ENCODE measurements at regions not wholly inside any gene's neighbourhood (a gene's known extent, or its start where the extent isn't known, plus 50 kb on each side); places are given as distances from the start of the nearest gene placed in this dataset.

DNA sequence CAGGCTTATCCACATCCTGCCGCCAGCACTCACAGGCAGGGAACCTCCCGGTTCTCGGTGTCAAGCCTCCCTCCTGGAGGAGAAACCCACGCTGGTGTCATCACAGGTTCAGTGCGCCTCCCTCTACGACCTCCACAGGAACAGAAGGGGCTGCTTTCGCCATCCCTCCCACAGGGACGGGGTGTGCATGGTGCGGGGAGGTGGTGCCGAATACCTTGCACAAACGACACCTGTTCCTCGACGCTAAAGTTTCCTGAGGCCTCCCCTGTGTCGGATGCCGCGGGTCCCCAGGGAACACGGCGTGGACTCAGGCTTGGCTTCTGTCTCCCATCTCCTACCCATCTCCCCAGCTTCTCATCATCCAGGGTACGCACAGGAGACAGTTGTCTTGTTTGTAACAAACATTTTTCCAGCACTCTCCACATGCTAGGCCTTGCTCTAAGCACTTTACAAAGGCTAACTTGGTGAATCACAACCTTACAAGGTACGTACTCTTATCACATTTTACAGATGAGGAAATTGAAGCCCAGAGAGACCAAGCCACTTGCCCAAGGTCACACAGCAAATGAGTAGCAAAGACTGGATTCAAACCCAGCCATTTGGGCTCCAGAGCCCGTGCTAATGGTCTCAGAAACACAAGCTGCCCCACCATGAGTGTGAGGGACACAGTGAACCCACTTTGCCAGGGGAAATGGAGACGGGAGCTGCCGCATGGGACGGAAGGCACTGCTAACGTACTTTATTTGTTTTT, 271.6 kb downstream of the C16orf95 start:
- peaks cover 0 to 21% (median 17%) of the 10 kb centered on the region in 12 donors for H3K4me1 ChIP-seq
- peaks cover 0 to 5% (median 0%) of the 10 kb centered on the region in 9 donors for H3K27me3 ChIP-seq
- H3K36me3 ChIP-seq: no peaks in the 10 kb centered on the region
- H3K9me3 ChIP-seq: no peaks in the 10 kb centered on the region
- ATAC-seq: no peak
- H3K27ac ChIP-seq: no peak overlapping the region
- no peak for DNase-seq
- TF ChIP-seq, protein P1, sequence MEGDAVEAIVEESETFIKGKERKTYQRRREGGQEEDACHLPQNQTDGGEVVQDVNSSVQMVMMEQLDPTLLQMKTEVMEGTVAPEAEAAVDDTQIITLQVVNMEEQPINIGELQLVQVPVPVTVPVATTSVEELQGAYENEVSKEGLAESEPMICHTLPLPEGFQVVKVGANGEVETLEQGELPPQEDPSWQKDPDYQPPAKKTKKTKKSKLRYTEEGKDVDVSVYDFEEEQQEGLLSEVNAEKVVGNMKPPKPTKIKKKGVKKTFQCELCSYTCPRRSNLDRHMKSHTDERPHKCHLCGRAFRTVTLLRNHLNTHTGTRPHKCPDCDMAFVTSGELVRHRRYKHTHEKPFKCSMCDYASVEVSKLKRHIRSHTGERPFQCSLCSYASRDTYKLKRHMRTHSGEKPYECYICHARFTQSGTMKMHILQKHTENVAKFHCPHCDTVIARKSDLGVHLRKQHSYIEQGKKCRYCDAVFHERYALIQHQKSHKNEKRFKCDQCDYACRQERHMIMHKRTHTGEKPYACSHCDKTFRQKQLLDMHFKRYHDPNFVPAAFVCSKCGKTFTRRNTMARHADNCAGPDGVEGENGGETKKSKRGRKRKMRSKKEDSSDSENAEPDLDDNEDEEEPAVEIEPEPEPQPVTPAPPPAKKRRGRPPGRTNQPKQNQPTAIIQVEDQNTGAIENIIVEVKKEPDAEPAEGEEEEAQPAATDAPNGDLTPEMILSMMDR (IDR thresholded peaks at IDR 0.05): no peak
- TF ChIP-seq POLR2A (IDR thresholded peaks at IDR 0.05): no peak
- WGBS, 4 donors: 72 to 84% (median 80%) methylated on average over 25 of the region's 25 CpGs
- H3K4me3 ChIP-seq: no peak overlapping the region
- intact Hi-C loops (cut with DNase I): loop anchor here in 1 of 10 donors (10.0 kb wide), 1 partner anchor 181 kb away; no protein-coding TSS in a partner anchor

DNA sequence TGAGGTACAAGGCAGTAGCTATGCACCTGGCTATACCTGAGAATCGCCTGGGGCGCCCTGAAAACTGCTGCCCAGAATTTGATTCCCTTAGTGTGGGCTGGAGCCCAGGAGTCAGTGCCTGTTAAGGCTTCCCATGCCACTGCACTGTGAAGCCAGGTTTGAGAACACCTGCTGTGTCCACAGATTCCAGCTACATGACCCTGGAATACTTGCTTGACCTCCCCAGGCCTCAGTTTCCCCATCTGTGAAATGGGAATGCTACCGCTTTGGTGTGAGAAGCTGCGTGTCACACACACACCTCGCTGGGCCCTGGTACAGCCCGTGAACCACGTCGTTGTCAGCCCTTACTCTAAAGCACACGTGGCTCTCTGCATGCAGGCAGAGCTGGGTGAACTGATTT, 271.0 kb downstream of the C16orf95 start:
- intact Hi-C loops (cut with DNase I): loop anchor here in 1 of 10 donors (10.0 kb wide), 1 partner anchor 181 kb away; no protein-coding TSS in a partner anchor
- Histone ChIP-seq H3K27me3 (peaks cover 0 to 5% (median 0%) of the 10 kb centered on the region in 9 donors), H3K4me3 (no peak overlapping the region), H3K27ac (no peak overlapping the region), H3K36me3 (no peaks in the 10 kb centered on the region), H3K9me3 (no peaks in the 10 kb centered on the region), H3K4me1 (peaks cover 0 to 21% (median 17%) of the 10 kb centered on the region in 12 donors)
- DNase-seq (no peak), ATAC-seq (no peak)
- no peak for TF ChIP-seq POLR2A (IDR thresholded peaks at IDR 0.05)
- TF ChIP-seq, protein P1 (IDR thresholded peaks at IDR 0.05): no peak
- WGBS, 4 donors: 95 to 97% (median 96%) methylated on average over 9 of the region's 9 CpGs

DNA sequence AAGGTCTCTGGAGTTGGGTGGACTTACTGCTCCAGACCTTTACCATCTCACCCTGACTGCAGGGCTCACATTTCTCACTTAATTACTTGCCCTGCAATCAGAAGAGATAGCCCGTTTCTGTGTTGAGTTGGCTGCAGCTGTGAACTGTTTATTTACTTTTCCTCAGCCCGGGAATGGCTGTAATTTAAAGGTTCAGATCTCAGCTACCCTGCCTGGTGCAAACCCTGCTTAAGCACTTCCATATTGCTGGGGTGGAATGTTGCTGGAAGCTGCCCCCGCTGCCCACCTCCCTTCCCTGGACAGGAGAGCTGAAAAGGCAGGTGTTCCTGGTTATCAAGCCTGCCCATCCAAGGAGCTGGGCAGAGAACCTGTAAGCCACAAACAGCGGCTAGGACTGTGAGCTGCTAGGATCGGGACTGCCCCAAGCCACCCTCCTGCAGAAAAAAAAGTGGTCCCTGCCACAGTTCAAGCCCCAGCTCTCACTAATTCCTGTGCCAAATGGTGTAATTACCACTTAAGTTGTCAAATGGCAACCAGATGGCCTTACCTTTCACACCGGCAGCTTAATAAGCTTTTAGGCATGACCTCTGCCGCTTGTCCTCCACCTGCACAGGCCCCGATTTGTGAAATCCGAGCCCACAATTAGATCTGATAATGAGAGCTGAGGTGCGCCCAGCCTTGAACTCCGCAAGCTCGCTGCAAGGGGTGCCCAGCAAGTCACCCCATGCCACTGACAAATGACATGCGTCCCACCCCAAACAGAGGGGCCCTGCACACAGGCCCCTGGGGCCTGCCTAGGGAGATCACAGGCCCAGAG, 269.8 kb downstream of the C16orf95 start:
- intact Hi-C loops (cut with DNase I): loop anchor here in 1 of 10 donors (10.0 kb wide), 1 partner anchor 183 kb away; no protein-coding TSS in a partner anchor
- no peak for DNase-seq
- H3K36me3 ChIP-seq: no peaks in the 10 kb centered on the region
- H3K4me1 ChIP-seq: peaks cover 0 to 18% (median 15%) of the 10 kb centered on the region in 12 donors
- no peak for TF ChIP-seq POLR2A (IDR thresholded peaks at IDR 0.05)
- TF ChIP-seq, protein P1 (IDR thresholded peaks at IDR 0.05): no peak
- 73 to 81% (median 75%) methylated on average over 11 to 13 of the region's 13 CpGs for WGBS, 4 donors
- H3K4me3 ChIP-seq: no peak overlapping the region
- no peak for ATAC-seq
- peaks cover 0 to 5% (median 0%) of the 10 kb centered on the region in 9 donors for H3K27me3 ChIP-seq
- H3K9me3 ChIP-seq: no peaks in the 10 kb centered on the region
- no peak overlapping the region for H3K27ac ChIP-seq

All from heart left ventricle (tissue), 16 donors.